GM12878 (cell line): ENCODE measurements at regions not wholly inside any gene's neighbourhood (a gene's known extent, or its start where the extent isn't known, plus 50 kb on each side); places are given as distances from the start of the nearest gene placed in this dataset.

Experiments used
- ATAC-seq: fragments of 200-7000 bp; cut with Tn5 transposase; 3 replicates; pipeline ENCODE4 v1.9.1; 2020; ENCODE audit warnings: mild to moderate bottlenecking, moderate library complexity
- BruUV-seq: library from RNA; stranded (reverse); fragments of 400-500 nt; replicated peaks from 2 replicates; lab custom pipeline; 2021; lab: Mats Ljungman, UMichigan
- CTCF ChIA-PET: fragments of 300-600 bp; sonication (Branson Sonifier 250); formaldehyde crosslinking; extraction: SDS; loops from one replicate; lab custom pipeline; 2021; ENCODE audit warnings: inconsistent platforms; lab: Yijun Ruan, JAX
- POLR2A ChIA-PET: fragments of 350-600 bp; formaldehyde crosslinking; extraction: SDS; loops from one replicate; lab custom pipeline; 2021; ENCODE audit warnings: inconsistent platforms; lab: Charles Lee
- RAD21 ChIA-PET: fragments of 300-600 bp; sonication (Branson Sonifier 250); formaldehyde crosslinking; loops from one replicate; lab custom pipeline; 2023; ENCODE audit warnings: antibody characterized with exemption; ENCODE audit not compliant: unreplicated experiment; lab: Charles Lee
- SMC1A ChIA-PET: fragments of 300-600 bp; sonication (Branson Sonifier 250); formaldehyde crosslinking; loops from one replicate; lab custom pipeline; 2023; ENCODE audit not compliant: unreplicated experiment, uncharacterized antibody; lab: Charles Lee
- DNase-seq: peaks from one replicate; pipeline ENCODE4 v3.0.0-alpha.2; 2011; ENCODE audit warnings: low read depth, low spot score
- FAIRE-seq: peaks from 3 replicates; lab custom pipeline; 2011; peaks lifted over from hg19 to GRCh38; lab: Jason Lieb, UNC
- H2AFZ ChIP-seq: 2 replicates; pipeline ENCODE4 v1.6.0; 2011; ENCODE audit warnings: low read depth, low read length, control low read depth; ENCODE audit not compliant: control insufficient read depth
- H3K27ac ChIP-seq: 2 replicates; pipeline ENCODE4 v1.5.1; 2011; ENCODE audit warnings: control low read depth; ENCODE audit not compliant: control insufficient read depth, insufficient read depth
- H3K27me3 ChIP-seq, 2 experiments: replicated peaks in 1 of 2; 2 replicates each; pipeline versions ENCODE4 v1.6.0 to v1.6.1; 2011; ENCODE audit warnings: low read length in 1 of 2; ENCODE audit not compliant: control insufficient read depth in 2 of 2, insufficient read depth in 2 of 2
- H3K36me3 ChIP-seq, 2 experiments: 2 replicates each; pipeline ENCODE4 v1.5.1; 2011; ENCODE audit warnings: low read length in 1 of 2; ENCODE audit not compliant: control insufficient read depth in 2 of 2, insufficient read depth in 2 of 2
- H3K4me1 ChIP-seq: 2 replicates; pipeline ENCODE4 v1.6.1; 2011; ENCODE audit warnings: mild to moderate bottlenecking, low read length, moderate library complexity, mixed read lengths; ENCODE audit not compliant: control insufficient read depth, insufficient read depth
- H3K4me2 ChIP-seq: 2 replicates; pipeline ENCODE4 v1.6.0; 2011; ENCODE audit warnings: control low read depth; ENCODE audit not compliant: control insufficient read depth, insufficient read depth
- H3K4me3 ChIP-seq: fragments of 200-600 bp; sonication (generic); 2 replicates; pipeline ENCODE4 v1.5.1; 2016
- H3K79me2 ChIP-seq: 2 replicates; pipeline ENCODE4 v1.6.0; 2011; ENCODE audit warnings: low read length; ENCODE audit not compliant: control insufficient read depth, insufficient read depth
- H3K9ac ChIP-seq: 2 replicates; pipeline ENCODE4 v1.8.0; 2011; ENCODE audit warnings: low read length, control low read depth, mixed read lengths; ENCODE audit not compliant: control insufficient read depth, insufficient read depth
- H3K9me3 ChIP-seq: replicated peaks from 3 replicates; pipeline ENCODE4 v1.5.1; 2011; ENCODE audit warnings: mild to moderate bottlenecking, low read length; ENCODE audit not compliant: control insufficient read depth, insufficient read depth
- H4K20me1 ChIP-seq: 2 replicates; pipeline ENCODE4 v1.6.0; 2011; ENCODE audit not compliant: control insufficient read depth, insufficient read depth
- NR2F1 ChIP-seq: fragments of 450-650 bp; conservative IDR thresholded peaks from 2 replicates; pipeline ENCODE4 v1.6.1; 2017; ENCODE audit warnings: mild to moderate bottlenecking
- RAD51 ChIP-seq: fragments of 450-650 bp; IDR thresholded peaks from 2 replicates; pipeline ENCODE4 v1.6.1; 2016; ENCODE audit warnings: moderate library complexity, mild to moderate bottlenecking, inconsistent platforms
- RCOR1 ChIP-seq: conservative IDR thresholded peaks from 2 replicates; pipeline ENCODE4 v1.6.1; 2012; ENCODE audit warnings: low read depth, low read length, improper control_type of control experiment
- SPI1 ChIP-seq: IDR thresholded peaks from 2 replicates; pipeline ENCODE4 v1.6.1; 2011; ENCODE audit warnings: low read depth, mild to moderate bottlenecking, low read length, moderate library complexity, borderline replicate concordance; ENCODE audit not compliant: insufficient read depth
- SREBF2 ChIP-seq: IDR thresholded peaks from 2 replicates; pipeline ENCODE4 v1.6.1; 2012; ENCODE audit warnings: mild to moderate bottlenecking, low read length
- ZBED1 ChIP-seq: IDR thresholded peaks from 2 replicates; pipeline ENCODE4 v1.6.1; 2016; ENCODE audit warnings: borderline replicate concordance
- ZNF274 ChIP-seq: IDR thresholded peaks from one replicate; pipeline ENCODE4 v1.8.0; 2011; ENCODE audit not compliant: insufficient read length, insufficient read depth
- WGBS: methylation state at CpG from one replicate; pipeline ENCODE4 v1.1.6; 2016; ENCODE audit warnings: low lambda C conversion rate; ENCODE audit not compliant: insufficient replicate concordance, insufficient coverage; ENCODE audit errors: missing lambda C conversion rate; 5-methylcytosine and 5-hydroxymethylcytosine counted together
- in situ Hi-C: fragments of 300-500 bp; cut with MboI; formaldehyde crosslinking; loops from 9 replicates; pipeline ENCODE4 v1.14.3; 2018; ENCODE audit warnings: mixed read lengths
- intact Hi-C: fragments of 100-400 bp; cut with micrococcal nuclease; formaldehyde crosslinking; loops from one replicate; pipeline ENCODE4 v1.14.2; 2022; ENCODE audit not compliant: unreplicated experiment
- TF ChIP-seq, protein P1 (sequence below): fragments of 450-650 bp; IDR thresholded peaks from 2 replicates; pipeline ENCODE4 v1.6.1; 2016; ENCODE audit warnings: mild to moderate bottlenecking
- TF ChIP-seq, protein P2 (sequence below): IDR thresholded peaks from 2 replicates; pipeline ENCODE4 v1.6.1; 2011; ENCODE audit warnings: mild to moderate bottlenecking, low read depth, low read length, moderate library complexity; ENCODE audit not compliant: insufficient replicate concordance

DNA sequence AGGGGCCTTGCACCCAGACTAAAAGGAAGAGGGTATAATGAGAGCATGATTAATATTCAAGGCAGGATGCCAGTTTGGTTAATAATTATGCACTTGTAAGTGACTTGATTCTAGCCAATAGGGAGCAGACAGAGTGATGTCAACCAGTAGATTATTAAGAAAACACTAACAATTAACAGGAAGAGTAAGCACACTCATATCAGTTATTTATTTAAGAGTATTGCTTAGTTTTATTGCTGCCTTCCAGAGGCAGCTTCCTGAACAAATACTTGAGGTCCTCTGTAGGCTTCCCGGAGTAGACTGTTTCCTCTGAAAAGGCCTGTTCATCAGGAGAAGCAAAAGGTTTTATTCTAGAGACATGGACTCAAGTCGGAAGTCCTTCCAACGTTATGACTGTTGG is 129.1 kb upstream of the AFF2 start (continued):
- TF ChIP-seq SREBF2 (no peak), NR2F1 (no peak), RCOR1 (no peak)
- TF ChIP-seq, protein P1, sequence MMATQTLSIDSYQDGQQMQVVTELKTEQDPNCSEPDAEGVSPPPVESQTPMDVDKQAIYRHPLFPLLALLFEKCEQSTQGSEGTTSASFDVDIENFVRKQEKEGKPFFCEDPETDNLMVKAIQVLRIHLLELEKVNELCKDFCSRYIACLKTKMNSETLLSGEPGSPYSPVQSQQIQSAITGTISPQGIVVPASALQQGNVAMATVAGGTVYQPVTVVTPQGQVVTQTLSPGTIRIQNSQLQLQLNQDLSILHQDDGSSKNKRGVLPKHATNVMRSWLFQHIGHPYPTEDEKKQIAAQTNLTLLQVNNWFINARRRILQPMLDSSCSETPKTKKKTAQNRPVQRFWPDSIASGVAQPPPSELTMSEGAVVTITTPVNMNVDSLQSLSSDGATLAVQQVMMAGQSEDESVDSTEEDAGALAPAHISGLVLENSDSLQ, result no peak

DNA sequence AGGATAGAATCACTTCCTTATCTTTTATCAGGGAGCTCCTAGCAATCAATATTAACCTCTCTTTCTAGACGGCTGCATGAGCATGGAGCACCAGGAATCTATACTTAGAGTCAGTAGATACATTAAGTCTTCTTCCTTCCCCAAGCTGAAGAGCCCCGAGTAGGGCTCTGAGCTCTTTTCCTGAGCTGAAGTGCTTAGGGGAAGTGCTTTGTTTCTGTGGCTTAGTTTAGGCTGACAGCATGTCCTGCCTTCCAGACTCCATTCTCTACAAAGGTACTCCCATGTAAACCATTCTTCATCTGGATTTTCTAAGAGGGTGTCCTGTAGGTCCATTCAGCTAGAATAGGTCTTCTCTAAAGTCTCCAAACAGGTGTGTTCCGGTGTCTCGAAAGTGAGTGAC is 127.5 kb upstream of the AFF2 start:
- BruUV-seq, result no TSS peak
- Histone ChIP-seq H3K27ac (no peak overlapping the region), H3K79me2 (no peaks in the 10 kb centered on the region), H3K9ac (no peak overlapping the region), H3K9me3 (no peaks in the 10 kb centered on the region), H4K20me1 (no peaks in the 10 kb centered on the region), H3K4me1 (no peaks in the 10 kb centered on the region), H3K27me3 (no peaks in the 10 kb centered on the region), H3K36me3 (no peaks in the 10 kb centered on the region), H3K4me3 (no peak overlapping the region), H3K4me2 (no peak overlapping the region), H2AFZ (no peak overlapping the region)
- CTCF ChIA-PET, result no interaction called here
- TF ChIP-seq ZBED1 (no peak), ZNF274 (no peak), SPI1 (peak; percentile 13; the same call in 1 of the 2 replicates), RAD51 (no peak)
- TF ChIP-seq, protein P2, sequence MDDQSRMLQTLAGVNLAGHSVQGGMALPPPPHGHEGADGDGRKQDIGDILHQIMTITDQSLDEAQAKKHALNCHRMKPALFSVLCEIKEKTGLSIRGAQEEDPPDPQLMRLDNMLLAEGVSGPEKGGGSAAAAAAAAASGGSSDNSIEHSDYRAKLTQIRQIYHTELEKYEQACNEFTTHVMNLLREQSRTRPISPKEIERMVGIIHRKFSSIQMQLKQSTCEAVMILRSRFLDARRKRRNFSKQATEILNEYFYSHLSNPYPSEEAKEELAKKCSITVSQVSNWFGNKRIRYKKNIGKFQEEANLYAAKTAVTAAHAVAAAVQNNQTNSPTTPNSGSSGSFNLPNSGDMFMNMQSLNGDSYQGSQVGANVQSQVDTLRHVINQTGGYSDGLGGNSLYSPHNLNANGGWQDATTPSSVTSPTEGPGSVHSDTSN, result no peak
- SMC1A ChIA-PET, result interaction anchor here (1.4 kb wide), 1 partner anchor 9 kb away, joined by 4 read pairs; no protein-coding TSS in a partner anchor
- RAD21 ChIA-PET, result no interaction called here
- intact Hi-C loops (no loop called here), in situ Hi-C loops (no loop called here)
- ATAC-seq (no peak), FAIRE-seq (no peak), DNase-seq (no peak)
- POLR2A ChIA-PET, result interaction anchor here (1.2 kb wide), 1 partner anchor 10 kb away, joined by 3 read pairs; no protein-coding TSS in a partner anchor
- WGBS, result 22% methylated on average over 4 of the region's 4 CpGs
